CD4-positive, alpha-beta T cell (primary cell): ENCODE measurements at regions not wholly inside any gene's neighbourhood (a gene's known extent, or its start where the extent isn't known, plus 50 kb on each side); places are given as distances from the start of the nearest gene placed in this dataset.
"Not testable (repeated sequence)": the region's sequence is repeated elsewhere in the genome, so short reads cannot be mapped to it uniquely, and the experiment has no call there.

Experiments
- ATAC-seq: fragments of 200-7000 bp; cut with Tn5 transposase; one replicate; pipeline ENCODE4 v1.10.0; 2022; ENCODE audit warnings: mild to moderate bottlenecking; ENCODE audit not compliant: poor library complexity
- CTCF ChIA-PET: fragments of 350-600 bp; sonication (Branson Sonifier 250); formaldehyde crosslinking; loops from one replicate; lab custom pipeline; 2021; ENCODE audit warnings: antibody characterized with exemption, inconsistent platforms; lab: Charles Lee
- POLR2A ChIA-PET: fragments of 350-600 bp; sonication (Branson Sonifier 250); formaldehyde crosslinking; loops from one replicate; lab custom pipeline; 2021; ENCODE audit warnings: antibody characterized with exemption, inconsistent platforms; lab: Charles Lee
- DNase-seq, 14 experiments: peaks; one replicate each; pipeline ENCODE4 v3.0.0-alpha.2; 2013 to 2020; ENCODE audit warnings: mixed read lengths in 2 of 14
- H3K27ac ChIP-seq, 2 donors: one replicate each; pipeline versions ENCODE4 v1.5.1 to v1.7.0; 2013; ENCODE audit warnings: low read length in 2 of 2, low read depth in 1 of 2, mild to moderate bottlenecking in 1 of 2
- H3K27me3 ChIP-seq, 2 experiments: 1 replicate in 1 of 2; 2 replicates in 1 of 2; pipeline versions ENCODE4 v1.6.1 to v1.7.0; 2013; ENCODE audit warnings: low read length in 2 of 2, control low read depth in 1 of 2, mild to moderate bottlenecking in 1 of 2, moderate library complexity in 1 of 2; ENCODE audit not compliant: insufficient read depth in 2 of 2, control insufficient read depth in 1 of 2
- H3K36me3 ChIP-seq: one replicate; pipeline ENCODE4 v1.6.1; 2013; ENCODE audit warnings: low read length, control low read depth; ENCODE audit not compliant: insufficient read depth
- H3K4me1 ChIP-seq: one replicate; pipeline ENCODE4 v1.6.1; 2013; ENCODE audit warnings: low read length, control low read depth; ENCODE audit not compliant: insufficient read depth
- H3K4me3 ChIP-seq: one replicate; pipeline ENCODE4 v1.5.1; 2013; ENCODE audit warnings: mild to moderate bottlenecking, low read length, moderate library complexity
- H3K9me3 ChIP-seq, 2 experiments: 1 replicate in 1 of 2; 2 replicates in 1 of 2; pipeline versions ENCODE4 v1.6.1 to v1.7.0; 2013; ENCODE audit warnings: low read length in 2 of 2, mild to moderate bottlenecking in 2 of 2, control low read depth in 1 of 2, moderate library complexity in 1 of 2; ENCODE audit not compliant: control insufficient read depth in 1 of 2, insufficient read depth in 1 of 2
- H3K27ac Mint-ChIP-seq: one replicate; pipeline ENCODE4 v1.8.0; 2020; ENCODE audit warnings: mixed read lengths
- H3K27me3 Mint-ChIP-seq: one replicate; pipeline ENCODE4 v1.8.0; 2021; ENCODE audit warnings: mixed read lengths
- H3K36me3 Mint-ChIP-seq: one replicate; pipeline ENCODE4 v1.8.0; 2021; ENCODE audit warnings: low read depth, mixed read lengths
- H3K4me1 Mint-ChIP-seq: one replicate; pipeline ENCODE4 v1.8.0; 2021; ENCODE audit warnings: low read depth, mixed read lengths
- H3K4me3 Mint-ChIP-seq: one replicate; pipeline ENCODE4 v1.8.0; 2020; ENCODE audit warnings: mild to moderate bottlenecking, mixed read lengths
- H3K9me3 Mint-ChIP-seq: one replicate; pipeline ENCODE4 v1.8.0; 2020; ENCODE audit warnings: mixed read lengths
- CTCF ChIP-seq: fragments of 200-600 bp; IDR thresholded peaks from one replicate; pipeline ENCODE4 v1.8.0; 2022; ENCODE audit warnings: antibody characterized with exemption, mild to moderate bottlenecking
- intact Hi-C, 2 experiments: fragments of 100-400 bp; cut with DNase I in 1 of 2; cut with micrococcal nuclease in 1 of 2; formaldehyde crosslinking; loops; one replicate each; pipeline versions ENCODE4 v1.15.1 to v1.9.0; 2023 to 2025; cut with DNase I, micrococcal nuclease

- H3K4me1 Mint-ChIP-seq: no peaks in the 10 kb centered on the region
- H3K9me3 Mint-ChIP-seq: no peaks in the 10 kb centered on the region
- intact Hi-C loops: no loop called here
- no peak overlapping the region for H3K4me3 Mint-ChIP-seq
- POLR2A ChIA-PET: no interaction called here
- Histone ChIP-seq H3K4me1 (no peaks in the 10 kb centered on the region), H3K27me3 (no peaks in the 10 kb centered on the region), H3K27ac (no peak overlapping the region), H3K36me3 (no peaks in the 10 kb centered on the region), H3K9me3 (no peaks in the 10 kb centered on the region), H3K4me3 (no peak overlapping the region)
- TF ChIP-seq CTCF: no peak
- H3K27ac Mint-ChIP-seq: no peak overlapping the region
- CTCF ChIA-PET: no interaction called here
- ATAC-seq (no peak), DNase-seq (no peak)
- H3K27me3 Mint-ChIP-seq: peaks cover 24% of the 10 kb centered on the region
- H3K36me3 Mint-ChIP-seq: no peaks in the 10 kb centered on the region
Measured at GRCh38 chr2:114293355-114293754, 149.1 kb upstream of the DPP10 start.

GRCh38 chr2:114294741-114295140 is 147.7 kb upstream of the DPP10 start:
- ChIA-PET POLR2A (no interaction called here), CTCF (no interaction called here)
- Mint-ChIP-seq H3K36me3 (no peaks in the 10 kb centered on the region), H3K4me3 (no peak overlapping the region), H3K27ac (no peak overlapping the region), H3K9me3 (no peaks in the 10 kb centered on the region), H3K4me1 (no peaks in the 10 kb centered on the region), H3K27me3 (peaks cover 24% of the 10 kb centered on the region)
- ATAC-seq (no peak), DNase-seq (no peak)
- H3K4me1 ChIP-seq: no peaks in the 10 kb centered on the region
- no peaks in the 10 kb centered on the region for H3K9me3 ChIP-seq
- H3K36me3 ChIP-seq: no peaks in the 10 kb centered on the region
- H3K27ac ChIP-seq: no peak overlapping the region
- intact Hi-C loops: no loop called here
- TF ChIP-seq CTCF: no peak
- no peak overlapping the region for H3K4me3 ChIP-seq
- no peaks in the 10 kb centered on the region for H3K27me3 ChIP-seq

- H3K27me3 Mint-ChIP-seq: peaks cover 20% of the 10 kb centered on the region
- not testable (repeated sequence) for H3K4me3 Mint-ChIP-seq, H3K36me3 ChIP-seq
Measured at GRCh38 chr2:114300351-114300750, 142.1 kb upstream of the DPP10 start.

GRCh38 chr2:114316532-114317300 is 125.7 kb upstream of the DPP10 start:
- Histone ChIP-seq H3K27me3 (no peaks in the 10 kb centered on the region), H3K27ac (no peak overlapping the region), H3K4me1 (no peaks in the 10 kb centered on the region), H3K9me3 (no peaks in the 10 kb centered on the region), H3K4me3 (no peak overlapping the region), H3K36me3 (no peaks in the 10 kb centered on the region)
- ChIA-PET POLR2A (no interaction called here), CTCF (no interaction called here)
- no peak for ATAC-seq
- TF ChIP-seq CTCF: no peak
- intact Hi-C loops: no loop called here
- no peaks in the 10 kb centered on the region for H3K36me3 Mint-ChIP-seq
- no peaks in the 10 kb centered on the region for H3K4me1 Mint-ChIP-seq
- peaks cover 3% of the 10 kb centered on the region for H3K9me3 Mint-ChIP-seq
- no peak overlapping the region for H3K27ac Mint-ChIP-seq
- H3K4me3 Mint-ChIP-seq: no peak overlapping the region
- DNase-seq: no peak
- no peaks in the 10 kb centered on the region for H3K27me3 Mint-ChIP-seq

More at GRCh38 chr2:114300351-114300750, 142.1 kb upstream of the DPP10 start:
- H3K9me3 ChIP-seq, DNase-seq, H3K27ac ChIP-seq, CTCF ChIA-PET, ATAC-seq, POLR2A ChIA-PET, intact Hi-C loops, H3K27me3 ChIP-seq, H3K4me1 Mint-ChIP-seq, H3K36me3 Mint-ChIP-seq, H3K4me3 ChIP-seq, H3K27ac Mint-ChIP-seq, H3K4me1 ChIP-seq: not testable (repeated sequence)
- peaks cover 11% of the 10 kb centered on the region for H3K9me3 Mint-ChIP-seq
